DND-41 (cell line): ENCODE measurements at regions not wholly inside any gene's neighbourhood (a gene's known extent, or its start where the extent isn't known, plus 50 kb on each side); places are given as distances from the start of the nearest gene placed in this dataset.

Source experiments
- CTCF ChIP-seq: IDR thresholded peaks from 2 replicates; pipeline ENCODE4 v1.5.1; 2012; ENCODE audit warnings: borderline replicate concordance, low read length, moderate library complexity, mild to moderate bottlenecking; ENCODE audit not compliant: poor library complexity, severe bottlenecking; ENCODE audit errors: extremely low read depth
- EZH2 ChIP-seq: IDR thresholded peaks from 3 replicates; pipeline ENCODE4 v1.6.1; 2012; ENCODE audit warnings: borderline replicate concordance, low read depth, mild to moderate bottlenecking, moderate library complexity, low read length, inconsistent platforms; ENCODE audit not compliant: severe bottlenecking

GRCh38 chr5:104755806-104756205 lies 1193.2 kb upstream of the NUDT12 start:
- TF ChIP-seq EZH2 (no peak), CTCF (no peak)
